GM18498 (cell line): ENCODE measurements at regions not wholly inside any gene's neighbourhood (a gene's known extent, or its start where the extent isn't known, plus 50 kb on each side); places are given as distances from the start of the nearest gene placed in this dataset.

ENCODE experiments used
- ATAC-seq: cut with Tn5 transposase; IDR thresholded peaks from one replicate; pipeline ENCODE4 v1.9.1; 2021; ENCODE audit warnings: mild to moderate bottlenecking, moderate library complexity; ENCODE audit not compliant: unreplicated experiment

DNA sequence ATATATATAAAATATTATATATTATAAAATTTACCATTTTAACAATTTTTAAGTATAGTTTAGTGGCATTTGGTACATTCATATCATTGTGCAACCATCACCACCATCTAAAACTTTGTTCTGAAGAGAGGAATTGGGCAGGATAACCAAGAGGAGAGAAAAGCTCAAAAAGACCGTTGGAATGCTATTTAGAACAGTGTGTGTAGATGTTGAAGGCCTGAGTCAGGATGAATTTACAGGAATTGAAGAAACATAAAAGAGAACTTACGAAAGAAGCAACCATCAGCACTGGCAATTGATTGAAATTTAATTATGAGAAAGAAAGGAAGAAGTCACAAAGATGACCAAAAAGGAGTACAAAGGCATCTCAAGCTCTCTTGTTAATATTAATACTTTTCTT lies 196.9 kb upstream of the PWP1 start:
- ATAC-seq = no peak

DNA sequence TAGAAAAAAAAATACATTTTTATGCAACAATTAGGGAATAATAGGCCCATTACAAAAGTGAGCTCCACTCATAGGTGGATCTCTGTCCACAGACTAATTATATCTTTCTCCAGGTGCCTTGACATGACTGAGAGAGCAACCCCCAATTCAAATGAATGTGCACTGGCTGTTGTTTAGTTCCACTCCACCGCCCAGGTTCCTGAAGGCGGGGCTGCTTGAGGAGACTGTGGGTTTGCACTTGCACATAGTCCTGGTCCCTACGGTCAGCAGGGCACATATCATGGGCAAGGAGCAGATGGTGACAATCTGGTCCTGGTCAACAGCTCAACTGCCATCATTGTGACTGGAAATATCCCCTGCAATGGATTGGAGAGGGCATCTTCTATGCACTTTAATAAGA lies 195.6 kb upstream of the PWP1 start:
- ATAC-seq = peak; percentile 56

DNA sequence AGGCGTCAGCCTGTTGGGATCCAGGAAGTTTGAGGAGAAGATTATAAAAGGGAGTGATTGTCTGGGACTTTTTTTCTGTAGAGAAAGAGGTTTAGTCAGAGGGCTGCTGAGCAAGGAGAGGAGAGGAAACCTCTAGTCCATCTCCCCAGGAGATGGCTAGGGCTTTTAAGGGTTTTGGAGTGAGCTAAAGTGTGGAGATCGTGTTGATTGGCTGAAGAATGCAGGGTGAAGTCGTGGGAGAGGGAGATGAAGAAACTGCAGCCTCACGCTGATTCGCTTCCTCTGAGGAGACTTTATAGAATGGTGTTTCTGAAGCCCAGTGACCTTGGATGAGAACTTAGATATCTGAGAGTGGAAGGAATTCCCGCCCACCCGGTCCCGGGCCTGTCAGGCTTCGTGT lies 193.7 kb upstream of the PWP1 start:
- ATAC-seq = no peak

GRCh38 chr12:107492393-107493134 lies 193.0 kb upstream of the PWP1 start:
- ATAC-seq = peak; percentile 61

- peak; percentile 36 for ATAC-seq
Measured at GRCh38 chr12:107493135-107493494, 192.5 kb upstream of the PWP1 start.

DNA sequence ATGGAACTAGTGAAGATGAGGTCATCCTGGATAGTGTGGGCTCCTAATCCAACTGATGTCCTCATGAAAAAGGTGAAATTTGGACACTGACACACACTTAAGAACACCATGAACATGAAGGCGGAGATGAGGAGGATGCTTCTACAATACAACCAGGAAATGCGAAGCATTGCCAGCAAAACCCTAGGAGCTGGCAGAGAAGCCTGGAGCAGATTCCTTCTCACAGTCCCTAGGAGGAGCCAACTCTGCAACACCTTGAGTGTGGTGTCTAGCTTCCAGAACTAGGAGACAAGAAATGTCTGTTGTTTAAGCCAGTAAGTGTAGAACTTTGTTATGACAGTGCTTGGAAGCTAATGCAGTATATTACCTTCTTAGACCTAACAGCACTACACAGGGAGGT lies 191.9 kb upstream of the PWP1 start:
- no peak for ATAC-seq

DNA sequence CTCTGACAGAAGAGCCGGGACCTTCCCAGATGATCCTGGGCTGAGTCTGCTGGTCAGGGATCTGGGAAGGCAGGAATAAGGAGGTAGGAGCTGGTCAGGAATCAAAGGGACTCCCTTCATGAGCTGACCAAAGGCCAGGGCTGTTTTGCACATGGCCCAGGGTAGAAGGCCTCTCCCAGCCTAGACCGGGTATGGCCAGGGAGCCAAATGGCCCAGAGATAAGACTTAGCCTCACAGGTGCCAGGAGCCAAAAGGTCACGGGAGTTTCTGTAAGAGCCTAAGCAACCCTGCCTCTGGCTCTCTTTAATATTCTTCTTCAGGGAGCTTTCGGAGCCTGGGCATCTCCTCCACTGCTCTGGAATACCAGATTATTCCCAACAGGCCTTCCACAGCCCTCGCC lies 191.3 kb upstream of the PWP1 start:
- no peak for ATAC-seq

DNA sequence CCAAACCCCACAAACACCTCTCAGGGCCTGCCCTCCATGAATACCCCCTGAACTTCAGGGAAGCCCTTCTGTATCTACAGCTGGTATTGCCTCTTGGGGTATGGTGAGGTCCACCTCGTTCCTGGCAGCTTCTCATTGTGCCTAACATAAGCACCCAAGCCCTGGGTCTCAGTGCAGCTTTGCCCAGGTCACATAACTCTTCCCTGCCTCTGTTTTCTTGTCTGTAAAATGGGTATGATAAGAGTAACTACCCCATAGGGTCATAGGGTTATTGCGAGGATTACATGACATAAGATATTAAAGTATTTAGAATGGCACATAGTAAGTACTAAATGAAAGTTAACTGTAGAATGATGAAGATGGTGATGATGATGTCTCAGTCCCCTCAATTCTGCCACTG lies 190.0 kb upstream of the PWP1 start:
- ATAC-seq = no peak

GRCh38 chr12:107497231-107497630 lies 188.4 kb upstream of the PWP1 start:
- no peak for ATAC-seq

DNA sequence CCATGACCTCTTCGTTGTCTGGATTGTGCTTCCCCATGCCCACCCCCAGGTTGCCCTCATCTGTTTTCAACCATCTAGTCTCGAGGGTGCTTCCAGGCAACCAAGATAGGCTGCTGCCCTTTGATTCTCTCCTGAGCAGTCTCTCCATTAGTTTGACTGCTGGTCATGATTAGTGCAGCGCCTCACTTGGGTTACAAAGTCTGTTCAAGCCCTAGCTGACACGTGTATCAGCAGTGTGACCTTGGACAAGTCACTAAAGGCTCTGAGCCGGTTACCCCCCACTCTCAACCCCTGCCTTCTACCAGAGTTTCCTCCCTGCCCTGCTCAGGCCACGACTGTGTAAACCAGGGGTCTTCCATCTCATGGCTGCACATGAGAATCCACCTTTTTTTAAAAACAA lies 185.3 kb upstream of the PWP1 start:
- no peak for ATAC-seq

DNA sequence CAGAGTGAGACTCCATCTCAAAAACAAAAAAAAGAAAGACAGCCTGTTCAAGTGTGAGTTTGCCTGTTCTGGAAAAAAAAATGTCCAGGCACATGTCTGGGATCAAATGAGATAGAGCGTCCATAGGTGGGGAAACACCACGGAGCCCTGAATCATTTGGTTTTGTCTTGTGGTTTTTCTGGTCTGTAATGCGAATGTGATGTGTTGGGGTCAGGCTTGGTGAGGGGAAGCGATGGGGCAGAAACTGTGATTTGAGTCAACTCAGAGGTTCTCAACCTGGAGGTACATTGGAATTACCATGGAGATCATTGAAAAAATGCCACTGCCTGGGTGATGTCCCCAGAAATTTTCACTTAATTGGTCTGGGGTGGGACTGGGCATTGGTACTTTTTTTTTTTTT lies 183.9 kb upstream of the PWP1 start:
- ATAC-seq = no peak

DNA sequence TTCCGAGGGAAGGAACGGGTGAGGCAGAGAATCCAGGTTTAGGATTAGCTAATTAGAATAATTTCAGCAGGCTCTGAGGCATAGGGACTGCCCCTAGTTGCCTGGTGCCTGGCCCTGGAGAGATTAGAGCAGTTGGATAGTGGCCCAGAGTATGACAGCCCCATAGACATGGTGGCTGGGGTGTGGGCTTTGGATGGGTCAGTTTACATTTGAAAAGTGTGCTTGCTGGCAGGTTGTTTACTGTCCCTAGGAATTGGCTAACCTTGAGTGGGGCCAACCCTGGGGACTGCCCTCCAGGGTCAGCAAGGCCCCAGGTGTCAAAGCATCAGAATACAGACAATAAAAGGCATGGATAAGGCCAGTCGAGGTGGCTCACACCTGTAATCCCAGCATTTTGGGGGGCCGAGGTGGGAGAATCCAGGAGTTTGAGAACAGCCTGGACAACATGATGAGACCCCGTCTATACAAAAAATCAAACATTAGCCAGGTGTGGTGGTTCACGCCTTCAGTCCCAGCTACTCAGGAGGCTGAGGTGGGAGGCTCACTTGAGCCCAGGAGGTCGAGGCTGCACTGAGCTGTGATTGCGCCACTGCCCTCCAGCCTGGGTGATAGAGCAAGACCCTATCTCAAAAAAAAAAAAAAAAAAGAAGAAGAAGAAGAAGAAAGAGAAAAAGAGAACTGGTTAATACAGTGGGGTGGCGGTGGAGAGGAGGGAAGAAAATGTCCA lies 182.3 kb upstream of the PWP1 start:
- no peak for ATAC-seq

- no peak for ATAC-seq
Measured at GRCh38 chr12:107503887-107504885, 181.4 kb upstream of the PWP1 start.

DNA sequence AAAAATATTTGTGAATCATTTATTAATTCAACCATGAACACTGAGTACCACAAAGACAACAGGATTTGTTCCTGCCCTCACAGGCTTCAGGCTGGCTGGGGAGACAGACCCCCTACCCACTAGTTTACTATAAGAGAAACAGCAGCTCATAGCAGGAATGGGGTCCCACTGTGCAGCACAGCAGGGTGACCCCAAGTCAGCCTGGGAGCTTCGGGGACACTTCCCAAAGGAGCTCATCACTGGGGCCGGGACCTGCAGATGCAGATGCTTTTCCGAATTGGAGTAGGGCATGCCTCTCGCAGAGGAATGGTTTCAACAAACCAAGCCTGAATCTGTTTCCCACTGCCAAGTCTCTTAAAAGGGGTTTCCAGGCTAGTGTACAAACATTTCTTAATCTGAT lies 176.2 kb upstream of the PWP1 start:
- ATAC-seq = no peak

- no peak for ATAC-seq
Measured at GRCh38 chr12:107510211-107510610, 175.4 kb upstream of the PWP1 start.

- ATAC-seq = no peak
Measured at GRCh38 chr12:107511292-107511691, 174.3 kb upstream of the PWP1 start.

DNA sequence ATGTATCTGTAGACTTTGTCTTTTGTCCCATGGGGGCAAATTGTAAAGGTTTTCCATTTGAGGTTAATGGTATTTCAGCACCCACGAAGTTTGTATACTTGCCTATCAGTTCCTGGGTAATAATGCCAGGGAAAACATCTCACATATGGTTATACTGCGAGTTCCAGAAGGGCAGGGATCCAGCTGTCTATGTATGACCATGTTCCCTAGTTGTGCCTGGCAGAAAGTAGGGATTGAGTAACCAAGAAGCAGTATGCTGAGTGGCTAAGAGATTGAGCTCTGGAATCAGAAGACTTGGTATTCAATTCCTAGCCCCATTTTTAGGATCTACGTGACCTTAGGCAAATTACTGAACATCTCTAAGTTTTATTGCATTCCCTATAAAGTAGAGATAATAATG lies 173.2 kb upstream of the PWP1 start:
- ATAC-seq = no peak

- no peak for ATAC-seq
Measured at GRCh38 chr12:107513184-107513583, 172.4 kb upstream of the PWP1 start.

DNA sequence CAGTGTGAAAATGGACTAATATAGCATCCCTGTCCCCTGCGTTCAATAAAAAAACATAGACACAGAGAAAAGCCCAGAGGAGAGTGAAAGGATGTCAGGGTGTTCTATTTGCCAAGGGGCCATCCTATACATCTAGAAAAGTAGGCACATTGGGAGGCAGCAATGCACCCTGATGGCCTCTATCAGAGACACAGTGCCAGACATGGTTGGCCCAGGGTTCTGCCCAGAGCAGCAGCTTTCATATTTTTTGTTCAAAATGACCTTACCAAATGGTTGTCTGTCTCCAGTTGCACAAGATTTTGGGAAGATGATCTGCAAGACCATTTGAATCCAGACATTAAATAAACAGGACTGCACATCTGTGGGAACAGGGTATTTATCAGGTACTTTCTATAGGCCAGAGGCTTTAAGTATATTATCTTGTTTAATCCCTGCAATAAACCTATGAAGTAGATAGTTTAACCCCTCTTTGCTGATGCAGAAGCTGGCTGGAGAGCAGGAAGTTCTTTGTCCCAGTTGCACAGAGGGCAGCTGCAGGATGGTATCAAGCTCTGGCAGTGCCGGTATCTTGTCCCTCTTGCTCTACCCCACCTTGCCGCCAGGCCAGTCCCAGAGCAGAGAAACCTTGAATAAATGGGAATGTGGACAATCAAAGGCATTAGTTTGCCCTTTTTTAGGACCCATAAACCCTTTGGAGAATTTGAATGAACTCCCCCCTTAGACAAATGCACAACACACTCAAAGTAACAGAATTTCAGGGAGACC lies 171.8 kb upstream of the PWP1 start:
- no peak for ATAC-seq

DNA sequence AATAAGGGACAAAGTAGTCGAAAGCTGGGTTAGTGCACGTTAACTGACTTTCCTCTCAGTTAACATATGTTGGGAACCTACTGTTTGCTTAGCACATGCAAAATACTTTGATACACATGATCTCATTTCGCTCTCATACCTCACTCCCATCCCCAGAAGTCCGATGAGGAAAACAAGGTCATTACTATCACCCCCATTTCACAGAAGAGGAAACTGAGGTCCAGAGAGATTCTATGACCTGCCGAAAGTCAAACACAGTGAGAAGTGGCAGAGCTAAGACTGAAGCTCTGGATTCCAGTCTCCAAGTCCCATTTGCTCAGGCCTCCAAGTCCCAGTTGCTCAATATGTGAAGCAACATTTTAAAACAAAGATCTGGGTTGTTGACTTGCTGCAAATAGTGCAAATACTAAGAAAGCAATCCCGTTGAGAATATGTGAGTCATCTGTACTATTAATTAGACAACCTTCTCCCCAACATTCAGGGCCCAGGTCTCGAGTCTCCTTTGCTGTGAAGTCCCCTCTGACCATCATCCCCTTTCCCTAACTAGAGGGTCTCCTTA lies 170.6 kb upstream of the PWP1 start:
- no peak for ATAC-seq
